CD14-positive monocyte (primary cell): ENCODE measurements at regions not wholly inside any gene's neighbourhood (a gene's known extent, or its start where the extent isn't known, plus 50 kb on each side); places are given as distances from the start of the nearest gene placed in this dataset.

Experiments
- DNase-seq, 3 donors: peaks; one replicate each; pipeline ENCODE4 v3.0.0-alpha.2; 2011 to 2022
- H2AFZ ChIP-seq: 2 replicates; pipeline ENCODE4 v1.6.0; 2012; ENCODE audit warnings: mild to moderate bottlenecking, low read depth, low read length, inconsistent platforms; ENCODE audit not compliant: insufficient read depth, poor library complexity, severe bottlenecking
- H3K27ac ChIP-seq, 2 donors: 1 replicate in 1 of 2; 2 replicates in 1 of 2; pipeline ENCODE4 v1.5.1; 2012 to 2013; ENCODE audit warnings: low read length in 2 of 2, control low read depth in 1 of 2, inconsistent platforms in 1 of 2, low read depth in 1 of 2, mild to moderate bottlenecking in 1 of 2
- H3K27me3 ChIP-seq, 2 donors: one replicate each; pipeline versions ENCODE4 v1.6.0 to v1.6.1; 2011 to 2013; ENCODE audit warnings: low read length in 2 of 2; ENCODE audit not compliant: control insufficient read depth in 2 of 2, insufficient read depth in 2 of 2
- H3K36me3 ChIP-seq, 2 donors: replicated peaks in 1 of 2; 1 replicate in 1 of 2; 2 replicates in 1 of 2; pipeline versions ENCODE4 v1.5.1 to v1.6.1; 2012 to 2013; ENCODE audit warnings: low read length in 2 of 2, control low read depth in 1 of 2, inconsistent platforms in 1 of 2, mild to moderate bottlenecking in 1 of 2; ENCODE audit not compliant: insufficient read depth in 2 of 2, control insufficient read depth in 1 of 2
- H3K4me1 ChIP-seq, 2 donors: 1 replicate in 1 of 2; 2 replicates in 1 of 2; pipeline versions ENCODE4 v1.5.1 to v1.6.1; 2012 to 2013; ENCODE audit warnings: low read length in 2 of 2, control low read depth in 1 of 2, inconsistent platforms in 1 of 2, mild to moderate bottlenecking in 1 of 2, moderate library complexity in 1 of 2; ENCODE audit not compliant: insufficient read depth in 2 of 2, control insufficient read depth in 1 of 2
- H3K4me2 ChIP-seq: replicated peaks from 2 replicates; pipeline ENCODE3; 2012; ENCODE audit warnings: low read length, moderate library complexity, mild to moderate bottlenecking; ENCODE audit not compliant: poor library complexity, severe bottlenecking; ENCODE audit errors: extremely low read depth
- H3K4me3 ChIP-seq, 3 experiments: fragments of 200-600 bp in 1 of 3; sonication (generic) in 1 of 3; replicated peaks in 1 of 3; 1 replicate in 2 of 3; 2 replicates in 1 of 3; pipeline ENCODE4 v1.5.1; 2011 to 2013; ENCODE audit warnings: low read length in 3 of 3, mild to moderate bottlenecking in 3 of 3, control low read depth in 2 of 3, low read depth in 2 of 3, inconsistent platforms in 1 of 3, moderate library complexity in 1 of 3
- H3K79me2 ChIP-seq: 2 replicates; pipeline ENCODE4 v1.6.0; 2012; ENCODE audit warnings: mild to moderate bottlenecking, control low read depth, inconsistent platforms, low read length, moderate library complexity; ENCODE audit not compliant: insufficient read depth
- H3K9ac ChIP-seq: 2 replicates; pipeline ENCODE4 v1.6.0; 2017; ENCODE audit warnings: low read length, mild to moderate bottlenecking; ENCODE audit not compliant: insufficient read depth, poor library complexity, severe bottlenecking
- H3K9me3 ChIP-seq, 2 donors: replicated peaks in 1 of 2; 1 replicate in 1 of 2; 2 replicates in 1 of 2; pipeline versions ENCODE4 v1.5.1 to v1.6.1; 2012 to 2013; ENCODE audit warnings: low read length in 2 of 2, control low read depth in 1 of 2; ENCODE audit not compliant: control insufficient read depth in 1 of 2, insufficient read depth in 1 of 2
- H4K20me1 ChIP-seq: 2 replicates; pipeline ENCODE4 v1.6.0; 2012; ENCODE audit warnings: mild to moderate bottlenecking, low read length, control low read depth, moderate library complexity; ENCODE audit not compliant: insufficient read depth
- H3K27ac Mint-ChIP-seq, 7 donors: one replicate each; pipeline ENCODE4 v1.8.0; 2020; ENCODE audit warnings: mild to moderate bottlenecking in 7 of 7, mixed read lengths in 7 of 7, moderate library complexity in 6 of 7, inconsistent platforms in 2 of 7
- H3K27me3 Mint-ChIP-seq, 3 donors: one replicate each; pipeline ENCODE4 v1.8.0; 2021 to 2022; ENCODE audit warnings: low read depth in 3 of 3, mild to moderate bottlenecking in 3 of 3, mixed read lengths in 3 of 3, moderate library complexity in 3 of 3, inconsistent platforms in 1 of 3
- H3K36me3 Mint-ChIP-seq, 2 donors: one replicate each; pipeline ENCODE4 v1.8.0; 2020; ENCODE audit warnings: mixed read lengths in 2 of 2, inconsistent platforms in 1 of 2, mild to moderate bottlenecking in 1 of 2
- H3K4me1 Mint-ChIP-seq: one replicate; pipeline ENCODE4 v1.8.0; 2020; ENCODE audit warnings: mild to moderate bottlenecking, mixed read lengths
- H3K4me3 Mint-ChIP-seq, 2 donors: one replicate each; pipeline ENCODE4 v1.8.0; 2020; ENCODE audit warnings: mild to moderate bottlenecking in 2 of 2, mixed read lengths in 2 of 2, moderate library complexity in 1 of 2
- H3K9me3 Mint-ChIP-seq, 7 donors: one replicate each; pipeline ENCODE4 v1.8.0; 2020 to 2022; ENCODE audit warnings: mixed read lengths in 7 of 7, mild to moderate bottlenecking in 6 of 7, moderate library complexity in 6 of 7, inconsistent platforms in 2 of 7
- CTCF ChIP-seq: fragments of 200-600 bp; IDR thresholded peaks from one replicate; pipeline ENCODE4 v1.8.0; 2022; ENCODE audit warnings: antibody characterized with exemption, mild to moderate bottlenecking
- WGBS: methylation state at CpG from one replicate; pipeline ENCODE4 v1.1.5; 2013; ENCODE audit warnings: missing lambda C conversion rate; ENCODE audit not compliant: insufficient coverage; 5-methylcytosine and 5-hydroxymethylcytosine counted together
- intact Hi-C, 2 donors: fragments of 100-400 bp; cut with micrococcal nuclease; formaldehyde crosslinking; loops; one replicate each; pipeline versions ENCODE4 v1.15.0 to v1.15.1; 2023

- Mint-ChIP-seq H3K9me3 (peaks cover 18 to 45% (median 28%) of the 10 kb centered on the region in 7 donors), H3K36me3 (peaks cover 0 to 4% of the 10 kb centered on the region in 2 donors), H3K4me3 (no peak overlapping the region), H3K27ac (no peak overlapping the region), H3K4me1 (peaks cover 9% of the 10 kb centered on the region), H3K27me3 (no peaks in the 10 kb centered on the region)
- H4K20me1 ChIP-seq, result no peaks in the 10 kb centered on the region
- no peaks in the 10 kb centered on the region for H3K36me3 ChIP-seq
- no CpG with 5 or more reads among the region's 1 CpG for WGBS
- H3K4me1 ChIP-seq, result peaks cover 0 to 4% of the 10 kb centered on the region in 2 donors
- TF ChIP-seq CTCF, result no peak
- no peak overlapping the region for H3K27ac ChIP-seq
- H3K4me2 ChIP-seq, result no peak overlapping the region
- peaks cover 14 to 23% of the 10 kb centered on the region in 2 donors for H3K9me3 ChIP-seq
- no peak overlapping the region for H2AFZ ChIP-seq
- H3K79me2 ChIP-seq, result no peaks in the 10 kb centered on the region
- no peaks in the 10 kb centered on the region for H3K27me3 ChIP-seq
- no peak overlapping the region for H3K9ac ChIP-seq
- intact Hi-C loops, result no loop called here
- no peak for DNase-seq
- no peak overlapping the region for H3K4me3 ChIP-seq
Measured at GRCh38 chr5:35513612-35514011, 104.1 kb upstream of the SPEF2 start.

DNA sequence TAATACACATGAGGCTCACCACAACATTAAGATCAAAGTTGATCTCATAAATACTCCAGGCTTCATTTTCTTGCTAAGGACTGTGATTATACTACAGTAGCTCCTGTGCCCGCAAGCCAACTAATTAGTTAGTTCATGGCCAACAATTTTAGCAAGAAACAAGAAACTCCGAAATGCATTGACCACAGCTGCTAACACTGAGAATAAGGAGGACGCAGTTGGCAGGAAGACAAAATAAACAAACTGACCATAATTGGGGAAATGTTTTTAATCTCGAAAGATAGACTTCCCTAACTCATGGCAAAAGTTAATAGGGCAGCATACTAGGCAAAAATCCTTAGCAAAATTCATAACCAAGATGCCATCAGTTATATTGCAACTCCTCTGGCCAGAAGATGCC lies 115.5 kb upstream of the SPEF2 start:
- no peak overlapping the region for H2AFZ ChIP-seq

More for the DNA sequence above, 115.5 kb upstream of the SPEF2 start:
- Histone ChIP-seq H3K4me1 (no peaks in the 10 kb centered on the region), H3K79me2 (no peaks in the 10 kb centered on the region), H4K20me1 (no peaks in the 10 kb centered on the region), H3K4me2 (no peak overlapping the region), H3K9ac (no peak overlapping the region), H3K27me3 (no peaks in the 10 kb centered on the region), H3K9me3 (peaks cover 10 to 25% of the 10 kb centered on the region in 2 donors), H3K36me3 (no peaks in the 10 kb centered on the region), H3K4me3 (no peak overlapping the region), H3K27ac (no peak overlapping the region)
- H3K4me3 Mint-ChIP-seq, result no peak overlapping the region
- TF ChIP-seq CTCF, result no peak
- 100% methylated on average over 1 of the region's 4 CpGs for WGBS
- H3K9me3 Mint-ChIP-seq, result peaks cover 28 to 56% (median 44%) of the 10 kb centered on the region in 7 donors
- intact Hi-C loops, result no loop called here
- no peak overlapping the region for H3K27ac Mint-ChIP-seq
- H3K36me3 Mint-ChIP-seq, result peaks cover 0 to 2% of the 10 kb centered on the region in 2 donors
- H3K4me1 Mint-ChIP-seq, result peaks cover 4% of the 10 kb centered on the region
- no peaks in the 10 kb centered on the region for H3K27me3 Mint-ChIP-seq
- DNase-seq, result no peak
